ENCODE measurements at regions not wholly inside any gene's neighbourhood (a gene's known extent, or its start where the extent isn't known, plus 50 kb on each side); places are given as distances from the start of the nearest gene placed in this dataset.

GRCh38 chr9:38309324-38310195 lies 82.9 kb upstream of the ALDH1B1 start:
- Mint-ChIP-seq H3K4me3 (no peak overlapping the region), H3K27me3 (ENCODE audit: low read depth) (peaks cover 1% of the 10 kb centered on the region), H3K27ac (no peak overlapping the region), H3K36me3 (ENCODE audit: low read depth) (peaks cover 2% of the 10 kb centered on the region), H3K4me1 (ENCODE audit: low read depth) (no peaks in the 10 kb centered on the region), H3K9me3 (no peaks in the 10 kb centered on the region)
- DNase-seq = no peak
- intact Hi-C loops (cut with micrococcal nuclease) = no loop called here
- CTCF ChIA-PET = no interaction called here

DNA sequence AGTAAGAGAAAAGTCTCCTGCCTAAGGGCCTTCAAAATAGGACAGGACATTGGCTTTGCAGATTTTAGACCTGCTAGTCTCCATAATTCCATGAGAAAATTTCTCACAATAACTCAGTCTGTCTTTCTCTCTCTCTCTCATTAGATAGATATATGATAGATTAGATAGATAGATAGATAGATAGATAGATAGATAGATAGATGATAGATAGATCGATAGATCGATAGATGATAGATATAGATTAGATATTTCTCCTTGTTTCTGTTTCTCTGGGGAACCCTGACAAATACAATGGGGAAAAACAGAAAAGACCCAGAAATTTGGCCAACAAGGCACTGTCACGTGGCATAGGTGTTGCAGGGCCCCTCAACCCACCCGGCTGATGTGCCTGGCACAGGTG lies 84.4 kb upstream of the ALDH1B1 start:
- no peaks in the 10 kb centered on the region for H3K9me3 Mint-ChIP-seq
- no peak for DNase-seq
- intact Hi-C loops (cut with micrococcal nuclease) = no loop called here
- H3K4me3 Mint-ChIP-seq = no peak overlapping the region
- no peaks in the 10 kb centered on the region for H3K4me1 Mint-ChIP-seq (ENCODE audit: low read depth)
- no peaks in the 10 kb centered on the region for H3K36me3 Mint-ChIP-seq (ENCODE audit: low read depth)
- H3K27me3 Mint-ChIP-seq (ENCODE audit: low read depth) = peaks cover 1% of the 10 kb centered on the region
- H3K27ac Mint-ChIP-seq = no peak overlapping the region
- CTCF ChIA-PET = no interaction called here

- Mint-ChIP-seq H3K9me3 (no peaks in the 10 kb centered on the region), H3K27me3 (ENCODE audit: low read depth) (peaks cover 1% of the 10 kb centered on the region), H3K4me1 (ENCODE audit: low read depth) (no peaks in the 10 kb centered on the region), H3K4me3 (no peak overlapping the region), H3K27ac (no peak overlapping the region), H3K36me3 (ENCODE audit: low read depth) (no peaks in the 10 kb centered on the region)
- intact Hi-C loops (cut with micrococcal nuclease) = no loop called here
- CTCF ChIA-PET = no interaction called here
- DNase-seq = no peak
Measured at GRCh38 chr9:38306899-38307298, 85.6 kb upstream of the ALDH1B1 start.

- Mint-ChIP-seq H3K27me3 (ENCODE audit: low read depth) (no peaks in the 10 kb centered on the region), H3K9me3 (no peaks in the 10 kb centered on the region), H3K4me1 (ENCODE audit: low read depth) (no peaks in the 10 kb centered on the region), H3K27ac (no peak overlapping the region), H3K36me3 (ENCODE audit: low read depth) (no peaks in the 10 kb centered on the region), H3K4me3 (no peak overlapping the region)
- no peak for DNase-seq
- CTCF ChIA-PET = no interaction called here
- intact Hi-C loops (cut with micrococcal nuclease) = no loop called here
Measured at GRCh38 chr9:38305582-38305981, 86.9 kb upstream of the ALDH1B1 start.

DNA sequence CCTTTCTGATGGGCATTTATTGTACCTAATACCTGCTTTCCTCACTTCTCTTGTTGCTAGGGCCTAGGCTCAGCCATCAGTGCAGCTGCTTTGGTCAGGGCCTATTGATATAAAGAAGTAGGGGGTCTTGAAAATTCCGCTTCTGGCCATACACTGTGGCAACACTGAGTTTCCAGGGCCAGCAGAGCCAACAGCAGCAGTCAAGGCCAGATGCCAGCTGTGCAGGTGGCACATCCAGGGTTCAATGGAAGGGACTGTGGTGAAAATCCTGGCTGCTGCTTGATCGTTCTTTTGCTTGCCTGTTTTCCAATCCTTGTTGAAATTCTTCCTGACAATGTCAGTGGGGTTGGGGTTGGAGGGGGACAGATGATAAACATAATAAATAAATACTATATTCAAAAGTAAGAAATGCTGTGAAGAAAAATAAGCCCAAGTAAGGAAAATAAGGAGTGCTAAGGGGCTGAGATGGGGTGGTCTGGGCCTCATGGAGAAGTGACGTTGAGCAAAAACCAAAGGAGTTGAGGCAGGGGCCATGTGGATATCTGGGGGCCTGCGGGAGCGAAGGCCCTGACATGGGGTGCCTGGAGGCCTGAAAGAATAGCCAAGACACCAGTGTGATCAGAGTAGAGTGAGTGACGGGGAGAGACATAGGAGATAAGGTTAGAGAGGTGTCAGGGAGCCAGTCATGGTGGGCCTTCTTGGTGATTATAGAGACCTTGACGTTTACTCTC lies 91.0 kb upstream of the ALDH1B1 start:
- no peak for DNase-seq
- no peaks in the 10 kb centered on the region for H3K27me3 Mint-ChIP-seq (ENCODE audit: low read depth)
- H3K27ac Mint-ChIP-seq = no peak overlapping the region
- no peaks in the 10 kb centered on the region for H3K4me1 Mint-ChIP-seq (ENCODE audit: low read depth)
- no peaks in the 10 kb centered on the region for H3K9me3 Mint-ChIP-seq
- intact Hi-C loops (cut with micrococcal nuclease) = no loop called here
- CTCF ChIA-PET = no interaction called here
- H3K4me3 Mint-ChIP-seq = no peak overlapping the region
- no peaks in the 10 kb centered on the region for H3K36me3 Mint-ChIP-seq (ENCODE audit: low read depth)

DNA sequence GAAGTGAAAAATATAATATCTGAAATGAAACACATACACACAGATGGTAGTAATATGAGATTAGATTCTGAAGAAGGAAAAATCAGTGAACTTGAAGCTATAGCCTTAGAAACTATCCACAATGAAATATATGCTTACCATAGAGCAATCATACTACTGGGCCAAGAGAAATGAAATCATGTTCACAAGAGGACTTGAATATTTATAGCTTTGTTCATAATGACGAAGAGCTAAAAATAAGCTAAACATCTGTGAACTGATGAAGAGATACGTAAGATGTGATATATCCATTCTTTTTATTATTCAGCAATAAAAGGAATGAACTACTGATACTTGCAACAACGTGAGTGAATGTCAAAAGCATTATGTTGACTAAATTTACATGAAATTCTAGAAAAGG lies 92.6 kb upstream of the ALDH1B1 start:
- Mint-ChIP-seq H3K36me3 (ENCODE audit: low read depth) (no peaks in the 10 kb centered on the region), H3K27ac (no peak overlapping the region), H3K9me3 (no peaks in the 10 kb centered on the region), H3K4me1 (ENCODE audit: low read depth) (no peaks in the 10 kb centered on the region), H3K4me3 (no peak overlapping the region), H3K27me3 (ENCODE audit: low read depth) (no peaks in the 10 kb centered on the region)
- DNase-seq = no peak
- intact Hi-C loops (cut with micrococcal nuclease) = no loop called here
- CTCF ChIA-PET = interaction anchor here (0.7 kb wide), 1 partner anchor 15 kb away, joined by 3 read pairs; no protein-coding TSS in a partner anchor

DNA sequence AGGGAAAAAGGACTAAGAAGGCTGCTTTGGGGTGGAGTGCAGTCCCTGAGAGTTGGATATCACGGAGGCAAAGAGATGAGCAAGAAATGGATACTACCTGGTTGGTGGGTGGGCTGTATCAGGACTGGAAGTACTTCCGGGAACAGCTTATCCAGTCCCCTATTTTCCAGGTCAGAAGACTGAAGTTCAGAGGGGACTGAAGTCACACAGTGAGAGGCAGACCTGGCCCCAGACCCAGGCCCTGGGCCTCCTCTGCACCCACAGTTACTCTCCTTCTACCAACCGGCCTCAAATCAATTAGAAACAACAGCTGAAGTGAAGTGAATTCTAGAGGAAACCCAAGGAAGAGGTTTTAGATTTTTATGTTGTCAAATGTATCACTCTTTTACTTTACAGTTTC lies 93.6 kb upstream of the ALDH1B1 start:
- Mint-ChIP-seq H3K4me3 (no peak overlapping the region), H3K27me3 (ENCODE audit: low read depth) (no peaks in the 10 kb centered on the region), H3K36me3 (ENCODE audit: low read depth) (no peaks in the 10 kb centered on the region), H3K4me1 (ENCODE audit: low read depth) (no peaks in the 10 kb centered on the region), H3K27ac (no peak overlapping the region), H3K9me3 (no peaks in the 10 kb centered on the region)
- DNase-seq = no peak
- CTCF ChIA-PET = no interaction called here
- intact Hi-C loops (cut with micrococcal nuclease) = no loop called here

DNA sequence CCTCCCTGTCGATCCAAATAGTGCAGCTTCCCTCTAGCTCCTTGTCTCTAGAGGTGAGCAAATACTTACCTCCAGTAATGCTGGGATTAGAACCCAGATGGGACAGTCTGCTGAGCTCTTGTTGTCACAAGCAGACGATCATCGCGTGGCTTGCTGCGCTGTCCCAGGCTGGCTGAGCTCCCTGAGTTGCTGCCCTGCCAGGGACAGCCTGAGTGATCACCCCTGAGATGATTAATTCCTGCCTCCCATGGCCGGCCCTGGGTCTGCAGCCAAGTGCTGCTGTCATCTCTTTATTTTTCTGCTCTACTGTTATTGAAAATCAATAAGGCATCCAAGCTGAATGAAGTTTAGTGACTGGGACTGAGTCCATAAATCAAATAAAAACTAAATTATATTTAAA lies 94.0 kb upstream of the ALDH1B1 start:
- intact Hi-C loops (cut with micrococcal nuclease) = no loop called here
- CTCF ChIA-PET = no interaction called here
- no peaks in the 10 kb centered on the region for H3K36me3 Mint-ChIP-seq (ENCODE audit: low read depth)
- H3K4me3 Mint-ChIP-seq = no peak overlapping the region
- no peaks in the 10 kb centered on the region for H3K4me1 Mint-ChIP-seq (ENCODE audit: low read depth)
- no peaks in the 10 kb centered on the region for H3K27me3 Mint-ChIP-seq (ENCODE audit: low read depth)
- H3K27ac Mint-ChIP-seq = no peak overlapping the region
- no peak for DNase-seq
- H3K9me3 Mint-ChIP-seq = no peaks in the 10 kb centered on the region

- Mint-ChIP-seq H3K4me1 (ENCODE audit: low read depth) (no peaks in the 10 kb centered on the region), H3K27me3 (ENCODE audit: low read depth) (no peaks in the 10 kb centered on the region), H3K36me3 (ENCODE audit: low read depth) (no peaks in the 10 kb centered on the region), H3K4me3 (no peak overlapping the region), H3K27ac (no peak overlapping the region), H3K9me3 (no peaks in the 10 kb centered on the region)
- CTCF ChIA-PET = no interaction called here
- DNase-seq = no peak
- intact Hi-C loops (cut with micrococcal nuclease) = no loop called here
Measured at GRCh38 chr9:38296807-38297206, 95.7 kb upstream of the ALDH1B1 start.

DNA sequence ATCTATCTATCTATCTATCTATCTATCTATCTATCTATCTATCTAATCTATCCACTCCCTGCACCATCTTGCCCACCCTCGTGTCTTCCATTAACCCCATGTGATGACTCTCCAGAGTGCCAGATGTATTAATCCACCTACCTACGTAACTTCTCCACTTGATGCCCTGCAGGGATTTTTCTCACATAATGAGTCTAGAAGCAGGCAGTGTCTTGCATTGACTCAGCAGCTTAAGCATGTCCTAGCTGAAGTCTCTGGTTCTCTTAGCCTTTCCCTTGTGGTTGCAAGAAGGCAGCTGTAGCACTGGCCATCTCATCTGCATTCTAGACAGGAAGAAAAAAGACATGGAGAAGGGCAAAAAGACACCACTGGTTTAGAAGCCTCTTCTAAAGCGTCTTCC lies 96.7 kb upstream of the ALDH1B1 start:
- Mint-ChIP-seq H3K27ac (no peak overlapping the region), H3K27me3 (ENCODE audit: low read depth) (no peaks in the 10 kb centered on the region), H3K4me3 (no peak overlapping the region), H3K36me3 (ENCODE audit: low read depth) (no peaks in the 10 kb centered on the region), H3K4me1 (ENCODE audit: low read depth) (no peaks in the 10 kb centered on the region), H3K9me3 (no peaks in the 10 kb centered on the region)
- CTCF ChIA-PET = no interaction called here
- intact Hi-C loops (cut with micrococcal nuclease) = no loop called here
- DNase-seq = no peak

DNA sequence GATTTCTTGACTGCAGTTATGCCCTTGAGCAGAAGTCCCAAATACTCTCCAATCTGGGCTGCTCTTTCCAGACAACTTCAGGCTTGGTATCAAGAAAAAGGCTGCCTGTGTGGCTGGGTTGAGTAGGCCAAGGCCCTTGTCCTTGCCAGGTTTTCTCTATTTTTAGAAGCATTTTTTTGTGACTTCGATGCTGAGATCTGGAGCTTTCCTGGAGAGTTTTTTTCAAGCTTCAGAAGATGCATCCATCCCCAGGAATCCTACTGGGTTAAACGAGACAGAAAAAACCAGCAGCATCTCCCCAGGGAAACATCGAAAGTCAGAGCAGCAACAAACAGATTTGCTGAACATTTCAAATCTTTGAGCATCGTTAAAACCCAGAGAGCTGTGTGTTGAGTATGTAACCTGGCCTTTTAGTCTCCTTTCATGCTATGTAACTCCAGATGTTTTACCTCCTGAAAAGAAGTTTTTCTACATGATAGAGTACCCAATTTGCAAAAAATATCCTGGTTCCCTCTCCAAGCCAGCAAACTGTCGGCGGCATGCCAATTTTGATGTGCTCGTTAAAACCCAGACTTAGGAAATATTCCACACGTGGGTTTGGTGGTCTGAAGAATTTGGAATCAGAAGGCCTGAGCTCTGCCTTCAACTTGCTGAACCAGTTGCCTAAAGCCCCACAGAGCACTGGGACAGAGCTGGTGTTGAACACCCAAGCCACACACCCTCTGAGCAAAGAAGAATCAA lies 98.1 kb upstream of the ALDH1B1 start:
- H3K36me3 Mint-ChIP-seq (ENCODE audit: low read depth) = no peaks in the 10 kb centered on the region
- DNase-seq = no peak
- CTCF ChIA-PET = no interaction called here
- no peaks in the 10 kb centered on the region for H3K4me1 Mint-ChIP-seq (ENCODE audit: low read depth)
- intact Hi-C loops (cut with micrococcal nuclease) = no loop called here
- H3K27ac Mint-ChIP-seq = no peak overlapping the region
- H3K27me3 Mint-ChIP-seq (ENCODE audit: low read depth) = no peaks in the 10 kb centered on the region
- H3K9me3 Mint-ChIP-seq = no peaks in the 10 kb centered on the region
- H3K4me3 Mint-ChIP-seq = no peak overlapping the region

GRCh38 chr9:38293022-38293421 lies 99.5 kb upstream of the ALDH1B1 start:
- intact Hi-C loops (cut with micrococcal nuclease) = no loop called here
- Mint-ChIP-seq H3K9me3 (no peaks in the 10 kb centered on the region), H3K36me3 (ENCODE audit: low read depth) (no peaks in the 10 kb centered on the region), H3K27me3 (ENCODE audit: low read depth) (no peaks in the 10 kb centered on the region), H3K4me3 (no peak overlapping the region), H3K27ac (no peak overlapping the region), H3K4me1 (ENCODE audit: low read depth) (no peaks in the 10 kb centered on the region)
- no peak for DNase-seq
- CTCF ChIA-PET = no interaction called here

DNA sequence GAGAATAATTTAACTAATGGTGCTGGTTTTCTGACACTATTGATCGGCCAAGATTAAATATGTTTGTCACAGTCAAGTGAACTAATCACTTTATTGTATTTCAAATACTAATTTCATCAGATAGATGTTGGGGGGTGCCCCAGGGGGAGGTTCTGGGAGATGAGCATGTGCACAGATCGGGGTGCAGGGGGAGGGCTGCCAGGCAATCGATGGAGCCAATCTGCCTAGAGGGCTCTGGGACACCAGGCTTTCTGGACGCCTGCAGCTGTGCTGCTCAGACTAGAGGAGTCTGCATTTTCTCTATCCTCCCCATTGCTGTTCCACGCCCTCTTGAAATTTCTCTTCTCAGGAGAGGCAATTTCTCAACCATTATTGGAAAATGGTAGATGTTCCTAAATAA lies 100.0 kb upstream of the ALDH1B1 start:
- CTCF ChIA-PET = no interaction called here
- no peaks in the 10 kb centered on the region for H3K27me3 Mint-ChIP-seq (ENCODE audit: low read depth)

More for the DNA sequence above, 100.0 kb upstream of the ALDH1B1 start:
- H3K9me3 Mint-ChIP-seq = no peaks in the 10 kb centered on the region
- no peak for DNase-seq
- no peak overlapping the region for H3K27ac Mint-ChIP-seq
- H3K4me3 Mint-ChIP-seq = no peak overlapping the region
- intact Hi-C loops (cut with micrococcal nuclease) = no loop called here
- H3K4me1 Mint-ChIP-seq (ENCODE audit: low read depth) = no peaks in the 10 kb centered on the region
- H3K36me3 Mint-ChIP-seq (ENCODE audit: low read depth) = no peaks in the 10 kb centered on the region
